ENCODE measurements at regions not wholly inside any gene's neighbourhood (a gene's known extent, or its start where the extent isn't known, plus 50 kb on each side); places are given as distances from the start of the nearest gene placed in this dataset.

DNA sequence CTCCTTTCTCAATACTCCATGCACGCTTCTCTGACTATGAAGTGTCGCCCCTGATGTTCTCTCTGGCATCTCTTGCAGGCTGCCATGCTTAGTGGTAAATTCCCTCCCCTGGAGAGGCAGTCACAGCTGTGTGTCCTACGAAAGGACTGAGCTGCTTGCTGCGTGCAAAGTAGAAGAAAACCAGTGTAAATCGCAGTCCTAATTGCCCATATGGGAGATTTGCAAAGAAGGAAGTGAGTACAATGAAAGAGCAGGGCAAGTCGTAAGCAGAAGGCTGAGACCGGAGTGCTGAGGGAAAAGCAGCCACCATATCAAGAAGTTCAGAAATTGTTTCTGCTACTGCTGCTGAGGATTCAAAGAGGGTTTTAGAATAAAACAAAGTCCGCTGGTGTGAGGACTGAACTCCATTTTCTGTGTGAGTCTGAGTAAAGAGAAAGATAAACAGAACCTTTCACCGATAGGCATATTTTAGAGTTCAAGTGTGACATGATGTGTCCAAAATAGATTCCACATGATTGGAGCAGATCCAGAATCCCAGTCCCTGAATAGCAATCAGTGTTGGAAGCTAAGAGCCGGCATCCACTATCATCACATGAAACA lies 507.8 kb upstream of the MPDZ start:
- POLR2A ChIA-PET (ENCODE audit: low non-redundant PET) = no interaction called here
- H3K27ac ChIP-seq = no peak overlapping the region

DNA sequence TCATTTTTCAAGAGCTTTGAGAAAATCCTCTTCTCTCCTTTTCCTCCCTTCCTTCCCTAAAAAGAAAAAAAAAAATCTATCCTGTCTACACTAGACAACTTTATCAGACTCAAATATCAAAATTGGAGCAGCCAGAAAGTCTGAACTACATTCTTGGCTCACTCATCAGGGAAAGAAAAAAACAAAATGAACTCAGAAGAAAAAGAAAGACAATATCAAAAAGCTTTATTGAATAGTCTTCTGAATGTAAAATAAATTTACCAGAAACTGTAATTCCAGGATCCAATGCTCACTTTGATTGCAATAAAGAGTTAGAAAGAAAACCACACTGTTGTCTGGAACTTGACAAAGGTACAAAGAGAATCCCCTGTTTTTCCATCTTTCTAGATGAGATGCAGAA lies 507.2 kb upstream of the MPDZ start:
- CTCF ChIA-PET = interaction anchor here (0.6 kb wide), 1 partner anchor 71 kb away, joined by 6 read pairs; no protein-coding TSS in a partner anchor
- TF ChIP-seq, protein P1, sequence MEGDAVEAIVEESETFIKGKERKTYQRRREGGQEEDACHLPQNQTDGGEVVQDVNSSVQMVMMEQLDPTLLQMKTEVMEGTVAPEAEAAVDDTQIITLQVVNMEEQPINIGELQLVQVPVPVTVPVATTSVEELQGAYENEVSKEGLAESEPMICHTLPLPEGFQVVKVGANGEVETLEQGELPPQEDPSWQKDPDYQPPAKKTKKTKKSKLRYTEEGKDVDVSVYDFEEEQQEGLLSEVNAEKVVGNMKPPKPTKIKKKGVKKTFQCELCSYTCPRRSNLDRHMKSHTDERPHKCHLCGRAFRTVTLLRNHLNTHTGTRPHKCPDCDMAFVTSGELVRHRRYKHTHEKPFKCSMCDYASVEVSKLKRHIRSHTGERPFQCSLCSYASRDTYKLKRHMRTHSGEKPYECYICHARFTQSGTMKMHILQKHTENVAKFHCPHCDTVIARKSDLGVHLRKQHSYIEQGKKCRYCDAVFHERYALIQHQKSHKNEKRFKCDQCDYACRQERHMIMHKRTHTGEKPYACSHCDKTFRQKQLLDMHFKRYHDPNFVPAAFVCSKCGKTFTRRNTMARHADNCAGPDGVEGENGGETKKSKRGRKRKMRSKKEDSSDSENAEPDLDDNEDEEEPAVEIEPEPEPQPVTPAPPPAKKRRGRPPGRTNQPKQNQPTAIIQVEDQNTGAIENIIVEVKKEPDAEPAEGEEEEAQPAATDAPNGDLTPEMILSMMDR (conservative IDR thresholded peaks at IDR 0.05; ENCODE audit: low read depth) = no peak

More for the DNA sequence above, 507.8 kb upstream of the MPDZ start:
- TF ChIP-seq, protein P1 (conservative IDR thresholded peaks at IDR 0.05; ENCODE audit: low read depth) = no peak
- CTCF ChIA-PET = interaction anchor here (0.5 to 0.6 kb wide), 2 partner anchors 72 to 314 kb away, joined by 3 to 6 read pairs; no protein-coding TSS in a partner anchor
- no peak for DNase-seq (ENCODE audit: low spot score)

DNA sequence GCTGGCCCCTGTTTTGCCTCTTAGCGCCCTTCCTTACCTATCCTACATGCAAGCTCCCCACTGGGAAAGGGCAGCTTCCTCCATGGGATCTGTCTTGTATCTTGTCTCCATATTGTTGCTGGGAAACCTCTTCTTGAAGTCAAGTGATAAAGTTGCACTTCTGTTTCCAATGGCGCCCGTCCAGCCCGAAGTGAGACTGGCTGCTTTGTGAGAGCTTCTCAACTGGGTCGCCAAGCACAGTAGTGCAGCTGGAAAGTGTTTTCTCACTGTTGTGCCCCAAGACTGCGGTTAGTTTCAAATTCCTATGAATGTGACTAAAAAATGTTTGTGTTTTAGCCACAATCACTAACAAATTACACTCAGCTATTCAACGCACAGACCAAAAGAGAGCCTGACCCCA lies 506.6 kb upstream of the MPDZ start:
- CTCF ChIA-PET = no interaction called here
- H3K27ac ChIP-seq = no peak overlapping the region
- TF ChIP-seq, protein P1 (conservative IDR thresholded peaks at IDR 0.05; ENCODE audit: low read depth) = no peak
- DNase-seq (ENCODE audit: low spot score) = no peak
- POLR2A ChIA-PET (ENCODE audit: low non-redundant PET) = no interaction called here

More for the DNA sequence above, 507.2 kb upstream of the MPDZ start:
- H3K27ac ChIP-seq = no peak overlapping the region
- POLR2A ChIA-PET (ENCODE audit: low non-redundant PET) = no interaction called here
- no peak for DNase-seq (ENCODE audit: low spot score)

DNA sequence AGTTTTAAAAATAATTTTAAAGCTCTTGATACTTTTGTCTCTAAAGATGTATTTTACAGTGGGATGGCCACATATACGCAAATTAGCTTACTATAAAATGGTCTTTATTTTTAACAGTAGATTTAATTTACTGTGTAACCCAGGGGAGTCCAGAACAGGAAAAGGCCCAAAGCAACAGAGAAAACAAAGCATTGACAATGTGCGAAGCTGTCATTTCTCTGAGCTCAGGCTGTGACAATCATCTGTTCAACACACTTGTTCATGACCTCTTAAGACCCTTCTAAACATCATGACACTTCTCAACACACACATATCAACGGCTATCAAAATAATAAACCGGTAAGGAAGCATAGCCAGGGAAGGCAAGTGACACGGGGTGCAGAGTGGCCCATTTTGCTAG lies 499.6 kb upstream of the MPDZ start:
- DNase-seq (ENCODE audit: low spot score) = no peak
- POLR2A ChIA-PET (ENCODE audit: low non-redundant PET) = no interaction called here
- CTCF ChIA-PET = no interaction called here
- TF ChIP-seq, protein P1 (conservative IDR thresholded peaks at IDR 0.05; ENCODE audit: low read depth) = no peak
- no peak overlapping the region for H3K27ac ChIP-seq

DNA sequence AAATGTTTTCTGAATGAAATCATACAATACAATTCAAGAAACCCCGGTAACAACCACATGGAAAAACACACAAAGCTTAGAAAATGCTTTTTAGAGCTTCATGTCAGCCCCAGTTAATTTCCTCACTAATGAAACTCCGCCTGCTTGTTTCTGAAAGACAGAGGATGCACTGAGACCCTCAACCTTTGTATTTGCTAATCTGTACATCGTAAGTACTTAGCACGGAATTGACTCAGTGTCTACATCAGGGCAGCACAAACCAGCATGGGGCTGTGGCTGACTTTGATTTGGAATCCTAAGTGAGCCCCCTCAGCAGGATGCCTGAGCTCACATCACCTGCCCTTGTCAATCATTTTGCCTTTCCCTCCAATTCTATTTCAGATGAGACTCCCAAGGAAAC lies 499.1 kb upstream of the MPDZ start:
- H3K27ac ChIP-seq = no peak overlapping the region
- no peak for DNase-seq (ENCODE audit: low spot score)
- ChIA-PET CTCF (interaction anchor here (0.5 kb wide), 1 partner anchor 60 kb away, joined by 3 read pairs; no protein-coding TSS in a partner anchor), POLR2A (ENCODE audit: low non-redundant PET) (no interaction called here)
- TF ChIP-seq, protein P1 (conservative IDR thresholded peaks at IDR 0.05; ENCODE audit: low read depth) = no peak

DNA sequence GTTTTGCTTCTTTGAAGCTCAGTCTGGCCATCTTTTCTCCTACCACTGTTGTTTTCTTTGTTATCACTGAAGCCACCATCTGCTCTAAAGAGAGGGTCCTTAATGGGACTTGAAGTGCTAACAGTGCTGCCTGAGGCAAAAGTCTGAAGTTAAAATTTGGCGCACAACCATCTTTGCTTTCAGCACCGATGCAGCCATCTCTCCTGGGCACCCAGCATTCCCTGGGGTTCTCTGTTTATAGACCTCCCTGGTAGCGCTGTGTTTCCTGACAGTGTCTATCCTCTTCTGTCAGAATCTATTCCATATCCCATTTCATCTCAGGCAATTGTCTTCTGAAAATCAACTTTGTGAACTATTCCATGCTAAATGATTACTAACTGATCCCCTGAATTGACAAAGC lies 491.5 kb upstream of the MPDZ start:
- no peak for DNase-seq (ENCODE audit: low spot score)
- TF ChIP-seq, protein P1 (conservative IDR thresholded peaks at IDR 0.05; ENCODE audit: low read depth) = no peak
- ChIA-PET POLR2A (ENCODE audit: low non-redundant PET) (no interaction called here), CTCF (no interaction called here)
- no peak overlapping the region for H3K27ac ChIP-seq

Data from RWPE1 (cell line).